HUES6 (cell line): ENCODE measurements at regions not wholly inside any gene's neighbourhood (a gene's known extent, or its start where the extent isn't known, plus 50 kb on each side); places are given as distances from the start of the nearest gene placed in this dataset.

ENCODE experiments used
- H3K27ac ChIP-seq: 2 replicates; pipeline ENCODE4 v1.7.0; 2013; ENCODE audit warnings: low read depth, mild to moderate bottlenecking, low read length, inconsistent platforms
- H3K27me3 ChIP-seq: 2 replicates; pipeline ENCODE4 v1.6.1; 2013; ENCODE audit warnings: low read length; ENCODE audit not compliant: control insufficient read depth, insufficient read depth
- H3K36me3 ChIP-seq: 2 replicates; pipeline ENCODE4 v1.6.1; 2013; ENCODE audit warnings: low read length; ENCODE audit not compliant: control insufficient read depth, insufficient read depth
- H3K4me1 ChIP-seq: 2 replicates; pipeline ENCODE4 v1.6.1; 2013; ENCODE audit warnings: low read length; ENCODE audit not compliant: control insufficient read depth, insufficient read depth
- H3K4me3 ChIP-seq: 2 replicates; pipeline ENCODE4 v1.5.1; 2013; ENCODE audit warnings: low read depth, low read length
- H3K9ac ChIP-seq: one replicate; pipeline ENCODE4 v1.6.1; 2013; ENCODE audit warnings: mild to moderate bottlenecking, low read length
- H3K9me3 ChIP-seq: 2 replicates; pipeline ENCODE4 v1.6.1; 2013; ENCODE audit warnings: low read depth, low read length; ENCODE audit not compliant: control insufficient read depth, insufficient read depth

- no peaks in the 10 kb centered on the region for H3K9me3 ChIP-seq
- no peaks in the 10 kb centered on the region for H3K36me3 ChIP-seq
- H3K27ac ChIP-seq: no peak overlapping the region
- no peak overlapping the region for H3K4me3 ChIP-seq
- no peak overlapping the region for H3K9ac ChIP-seq
- H3K4me1 ChIP-seq: peaks cover 5% of the 10 kb centered on the region; the same call in 1 of the 2 replicates
- no peaks in the 10 kb centered on the region for H3K27me3 ChIP-seq
Measured at GRCh38 chr7:93830141-93830925, 60.2 kb downstream of the TFPI2 start.

- Histone ChIP-seq H3K4me3 (no peak overlapping the region), H3K27ac (no peak overlapping the region), H3K4me1 (peaks cover 5% of the 10 kb centered on the region; the same call in 1 of the 2 replicates), H3K36me3 (no peaks in the 10 kb centered on the region), H3K9ac (no peak overlapping the region), H3K27me3 (no peaks in the 10 kb centered on the region), H3K9me3 (no peaks in the 10 kb centered on the region)
Measured at GRCh38 chr7:93828260-93828659, 62.3 kb downstream of the TFPI2 start.

GRCh38 chr7:93823621-93824020 is 66.9 kb downstream of the TFPI2 start:
- no peaks in the 10 kb centered on the region for H3K9me3 ChIP-seq
- H3K9ac ChIP-seq: no peak overlapping the region
- no peak overlapping the region for H3K4me3 ChIP-seq
- no peak overlapping the region for H3K27ac ChIP-seq
- peaks cover 5% of the 10 kb centered on the region; the same call in 1 of the 2 replicates for H3K4me1 ChIP-seq
- H3K27me3 ChIP-seq: no peaks in the 10 kb centered on the region
- H3K36me3 ChIP-seq: no peaks in the 10 kb centered on the region

GRCh38 chr7:93821463-93821862 is 69.1 kb downstream of the TFPI2 start:
- H3K4me1 ChIP-seq: peaks cover 5% of the 10 kb centered on the region; the same call in 1 of the 2 replicates
- H3K9ac ChIP-seq: no peak overlapping the region
- H3K4me3 ChIP-seq: no peak overlapping the region
- H3K27ac ChIP-seq: no peak overlapping the region
- no peaks in the 10 kb centered on the region for H3K9me3 ChIP-seq
- no peaks in the 10 kb centered on the region for H3K27me3 ChIP-seq
- no peaks in the 10 kb centered on the region for H3K36me3 ChIP-seq

- no peak overlapping the region for H3K4me3 ChIP-seq
- no peaks in the 10 kb centered on the region for H3K36me3 ChIP-seq
- no peaks in the 10 kb centered on the region for H3K27me3 ChIP-seq
- H3K9ac ChIP-seq: no peak overlapping the region
- H3K27ac ChIP-seq: no peak overlapping the region
- no peaks in the 10 kb centered on the region for H3K4me1 ChIP-seq
- no peaks in the 10 kb centered on the region for H3K9me3 ChIP-seq
Measured at GRCh38 chr7:93819699-93820098, 70.9 kb downstream of the TFPI2 start.

- Histone ChIP-seq H3K4me1 (no peaks in the 10 kb centered on the region), H3K9me3 (no peaks in the 10 kb centered on the region), H3K27me3 (no peaks in the 10 kb centered on the region), H3K27ac (no peak overlapping the region), H3K9ac (no peak overlapping the region), H3K36me3 (no peaks in the 10 kb centered on the region), H3K4me3 (no peak overlapping the region)
Measured at GRCh38 chr7:93817526-93817925, 73.0 kb downstream of the TFPI2 start.

GRCh38 chr7:93817004-93817403 is 73.5 kb downstream of the TFPI2 start:
- H3K9me3 ChIP-seq: no peaks in the 10 kb centered on the region

GRCh38 chr7:93813514-93813913 is 77.0 kb downstream of the TFPI2 start:
- Histone ChIP-seq H3K4me1 (no peaks in the 10 kb centered on the region), H3K27ac (no peak overlapping the region), H3K9ac (no peak overlapping the region), H3K36me3 (no peaks in the 10 kb centered on the region), H3K9me3 (no peaks in the 10 kb centered on the region), H3K27me3 (no peaks in the 10 kb centered on the region), H3K4me3 (no peak overlapping the region)

More at GRCh38 chr7:93817004-93817403, 73.5 kb downstream of the TFPI2 start:
- Histone ChIP-seq H3K4me1 (no peaks in the 10 kb centered on the region), H3K36me3 (no peaks in the 10 kb centered on the region), H3K27me3 (no peaks in the 10 kb centered on the region), H3K27ac (no peak overlapping the region), H3K9ac (no peak overlapping the region), H3K4me3 (no peak overlapping the region)

GRCh38 chr7:93812061-93812460 is 78.5 kb downstream of the TFPI2 start:
- Histone ChIP-seq H3K4me3 (no peak overlapping the region), H3K36me3 (no peaks in the 10 kb centered on the region), H3K27me3 (no peaks in the 10 kb centered on the region), H3K9me3 (no peaks in the 10 kb centered on the region), H3K4me1 (no peaks in the 10 kb centered on the region), H3K27ac (no peak overlapping the region), H3K9ac (no peak overlapping the region)

GRCh38 chr7:93811198-93811597 is 79.4 kb downstream of the TFPI2 start:
- Histone ChIP-seq H3K4me3 (no peak overlapping the region), H3K27me3 (no peaks in the 10 kb centered on the region), H3K9ac (no peak overlapping the region), H3K36me3 (no peaks in the 10 kb centered on the region), H3K27ac (no peak overlapping the region), H3K4me1 (no peaks in the 10 kb centered on the region), H3K9me3 (no peaks in the 10 kb centered on the region)

- no peaks in the 10 kb centered on the region for H3K36me3 ChIP-seq
- no peaks in the 10 kb centered on the region for H3K4me1 ChIP-seq
- H3K27ac ChIP-seq: no peak overlapping the region
- H3K9me3 ChIP-seq: no peaks in the 10 kb centered on the region
- no peaks in the 10 kb centered on the region for H3K27me3 ChIP-seq
- H3K4me3 ChIP-seq: no peak overlapping the region
- H3K9ac ChIP-seq: no peak overlapping the region
Measured at GRCh38 chr7:93810561-93810960, 80.0 kb downstream of the TFPI2 start.
